ENCODE measurements at regions not wholly inside any gene's neighbourhood (a gene's known extent, or its start where the extent isn't known, plus 50 kb on each side); places are given as distances from the start of the nearest gene placed in this dataset.
"Not testable (repeated sequence)": the region's sequence is repeated elsewhere in the genome, so short reads cannot be mapped to it uniquely, and the experiment has no call there.

DNA sequence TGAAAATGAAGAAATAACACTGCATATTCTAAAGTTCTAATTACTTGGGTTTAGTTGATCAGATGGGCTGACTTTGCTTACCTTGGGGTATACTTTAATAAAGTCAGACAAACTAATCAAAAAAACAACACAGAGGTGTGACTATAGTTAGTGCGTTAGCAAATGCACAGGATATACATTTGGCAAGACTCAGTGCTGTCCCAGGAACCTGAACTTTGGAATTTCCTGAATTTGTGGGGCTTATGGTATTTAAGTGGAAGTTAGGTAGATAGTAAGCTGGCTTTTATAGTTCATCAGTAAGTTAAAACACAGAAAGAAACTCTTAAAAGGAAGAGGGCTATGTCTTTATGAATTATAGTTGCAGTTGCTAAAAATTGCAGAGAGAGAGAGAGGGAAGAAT is 302.6 kb upstream of the DDI1 start:
- no peak for DNase-seq (ENCODE audit: low read depth, low spot score)
- Mint-ChIP-seq H3K27me3 (ENCODE audit: low read depth) (no peaks in the 10 kb centered on the region), H3K9me3 (no peaks in the 10 kb centered on the region), H3K4me1 (peaks cover 19% of the 10 kb centered on the region), H3K36me3 (ENCODE audit: low read depth) (no peaks in the 10 kb centered on the region), H3K27ac (ENCODE audit: unreplicated experiment) (no peak overlapping the region), H3K4me3 (no peak overlapping the region)
- TF ChIP-seq, protein P1, sequence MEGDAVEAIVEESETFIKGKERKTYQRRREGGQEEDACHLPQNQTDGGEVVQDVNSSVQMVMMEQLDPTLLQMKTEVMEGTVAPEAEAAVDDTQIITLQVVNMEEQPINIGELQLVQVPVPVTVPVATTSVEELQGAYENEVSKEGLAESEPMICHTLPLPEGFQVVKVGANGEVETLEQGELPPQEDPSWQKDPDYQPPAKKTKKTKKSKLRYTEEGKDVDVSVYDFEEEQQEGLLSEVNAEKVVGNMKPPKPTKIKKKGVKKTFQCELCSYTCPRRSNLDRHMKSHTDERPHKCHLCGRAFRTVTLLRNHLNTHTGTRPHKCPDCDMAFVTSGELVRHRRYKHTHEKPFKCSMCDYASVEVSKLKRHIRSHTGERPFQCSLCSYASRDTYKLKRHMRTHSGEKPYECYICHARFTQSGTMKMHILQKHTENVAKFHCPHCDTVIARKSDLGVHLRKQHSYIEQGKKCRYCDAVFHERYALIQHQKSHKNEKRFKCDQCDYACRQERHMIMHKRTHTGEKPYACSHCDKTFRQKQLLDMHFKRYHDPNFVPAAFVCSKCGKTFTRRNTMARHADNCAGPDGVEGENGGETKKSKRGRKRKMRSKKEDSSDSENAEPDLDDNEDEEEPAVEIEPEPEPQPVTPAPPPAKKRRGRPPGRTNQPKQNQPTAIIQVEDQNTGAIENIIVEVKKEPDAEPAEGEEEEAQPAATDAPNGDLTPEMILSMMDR (conservative IDR thresholded peaks at IDR 0.05) = no peak

DNA sequence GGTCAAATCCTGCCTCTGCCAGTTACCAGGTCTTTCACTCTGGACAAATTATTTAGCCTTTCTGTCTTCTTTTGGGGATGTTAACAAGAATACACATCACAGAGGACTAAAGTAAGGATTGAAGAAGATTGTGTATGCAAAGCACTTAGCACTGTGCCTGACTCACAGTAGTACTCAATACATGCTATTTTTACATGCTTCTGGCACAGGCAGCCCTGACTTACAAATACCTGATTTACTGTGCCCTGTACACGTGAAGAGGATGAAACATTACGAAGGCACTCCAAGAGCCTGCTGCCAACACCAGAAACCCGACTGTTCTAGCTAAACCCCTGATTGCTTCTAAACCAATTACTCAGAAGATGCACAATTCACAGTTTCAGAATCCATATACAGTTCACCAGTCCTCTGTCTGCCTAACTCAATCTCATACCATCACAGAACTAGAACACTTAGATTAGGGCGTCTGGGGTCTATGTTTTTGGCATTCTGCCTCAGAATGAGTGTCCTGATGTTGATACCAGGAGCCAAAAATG is 300.9 kb upstream of the DDI1 start:
- no peak for DNase-seq (ENCODE audit: low read depth, low spot score)
- peaks cover 21% of the 10 kb centered on the region for H3K4me1 Mint-ChIP-seq
- H3K27ac Mint-ChIP-seq (ENCODE audit: unreplicated experiment) = no peak overlapping the region
- no peaks in the 10 kb centered on the region for H3K9me3 Mint-ChIP-seq
- TF ChIP-seq, protein P1 (conservative IDR thresholded peaks at IDR 0.05) = no peak
- peaks cover 5% of the 10 kb centered on the region for H3K36me3 Mint-ChIP-seq (ENCODE audit: low read depth)
- H3K27me3 Mint-ChIP-seq (ENCODE audit: low read depth) = no peaks in the 10 kb centered on the region
- no peak overlapping the region for H3K4me3 Mint-ChIP-seq

DNA sequence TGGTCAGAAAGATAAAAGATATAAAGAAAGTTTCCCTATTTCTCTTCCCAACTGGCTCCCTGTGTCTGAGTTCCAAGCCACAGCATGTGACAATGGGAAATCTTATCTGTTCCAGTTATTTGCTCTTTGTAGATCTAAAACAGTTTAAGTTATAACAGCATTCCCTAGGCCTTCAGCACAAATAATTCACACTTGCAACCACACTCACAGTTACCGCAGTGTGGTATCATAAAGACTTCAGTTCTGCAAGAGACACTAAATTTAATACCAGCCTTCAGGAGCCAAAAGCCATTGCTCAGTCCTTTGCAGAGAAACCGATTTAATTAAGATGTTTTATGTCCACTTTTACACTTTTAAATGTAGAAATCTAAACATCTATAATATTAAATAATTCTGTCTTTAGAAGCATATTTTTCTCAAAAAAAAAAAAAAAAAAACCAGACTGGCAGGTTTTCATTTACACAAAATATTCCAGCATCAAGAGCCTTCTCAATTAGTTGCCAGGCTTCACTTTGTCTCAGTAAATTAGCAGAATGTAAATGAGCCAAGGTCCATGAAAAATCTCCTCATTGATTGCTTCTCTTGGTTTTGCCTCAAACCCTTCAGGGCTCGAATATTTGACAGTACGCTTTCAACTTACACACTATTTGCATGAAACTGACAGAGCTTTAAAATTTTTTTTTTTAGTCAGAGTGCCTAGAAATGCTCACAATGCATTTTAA is 300.0 kb upstream of the DDI1 start:
- no peak overlapping the region for H3K4me3 Mint-ChIP-seq
- peaks cover 5% of the 10 kb centered on the region for H3K36me3 Mint-ChIP-seq (ENCODE audit: low read depth)
- H3K4me1 Mint-ChIP-seq = peaks cover 21% of the 10 kb centered on the region
- no peak overlapping the region for H3K27ac Mint-ChIP-seq (ENCODE audit: unreplicated experiment)
- no peak for DNase-seq (ENCODE audit: low read depth, low spot score)
- no peaks in the 10 kb centered on the region for H3K9me3 Mint-ChIP-seq
- TF ChIP-seq, protein P1 (conservative IDR thresholded peaks at IDR 0.05) = no peak
- no peaks in the 10 kb centered on the region for H3K27me3 Mint-ChIP-seq (ENCODE audit: low read depth)

DNA sequence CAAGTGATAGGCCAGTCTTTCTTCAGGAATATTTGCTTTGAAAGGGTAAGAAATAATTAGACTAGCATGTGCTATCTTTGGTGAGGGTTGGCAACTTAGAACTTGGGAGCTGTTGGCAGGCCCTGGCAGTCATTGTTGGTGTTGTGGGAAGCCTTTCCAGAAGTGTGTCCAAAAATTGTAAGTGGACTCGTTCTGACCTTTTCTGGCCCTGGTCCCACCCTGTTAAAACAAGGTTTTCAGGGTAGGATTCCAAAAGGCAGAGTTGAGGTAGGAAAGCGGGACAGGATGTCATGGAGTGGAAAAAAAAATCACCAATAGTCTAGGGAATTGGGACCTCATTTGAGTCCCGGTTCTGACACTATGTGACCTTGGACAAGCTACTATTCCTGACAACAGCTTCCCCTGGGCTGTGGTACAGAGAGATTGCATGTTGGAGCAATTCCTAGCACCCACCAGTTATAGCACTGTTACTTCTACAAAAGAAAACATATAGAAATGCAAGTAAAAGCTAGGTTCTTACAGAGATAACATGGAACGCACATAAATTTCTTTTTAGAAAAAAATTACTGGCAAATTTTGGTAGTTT is 299.3 kb upstream of the DDI1 start:
- no peak for DNase-seq (ENCODE audit: low read depth, low spot score)
- TF ChIP-seq, protein P1 (conservative IDR thresholded peaks at IDR 0.05) = no peak
- H3K36me3 Mint-ChIP-seq (ENCODE audit: low read depth) = peaks cover 5% of the 10 kb centered on the region
- no peak overlapping the region for H3K4me3 Mint-ChIP-seq
- H3K4me1 Mint-ChIP-seq = peaks cover 21% of the 10 kb centered on the region
- H3K9me3 Mint-ChIP-seq = no peaks in the 10 kb centered on the region
- H3K27ac Mint-ChIP-seq (ENCODE audit: unreplicated experiment) = no peak overlapping the region
- H3K27me3 Mint-ChIP-seq (ENCODE audit: low read depth) = no peaks in the 10 kb centered on the region

DNA sequence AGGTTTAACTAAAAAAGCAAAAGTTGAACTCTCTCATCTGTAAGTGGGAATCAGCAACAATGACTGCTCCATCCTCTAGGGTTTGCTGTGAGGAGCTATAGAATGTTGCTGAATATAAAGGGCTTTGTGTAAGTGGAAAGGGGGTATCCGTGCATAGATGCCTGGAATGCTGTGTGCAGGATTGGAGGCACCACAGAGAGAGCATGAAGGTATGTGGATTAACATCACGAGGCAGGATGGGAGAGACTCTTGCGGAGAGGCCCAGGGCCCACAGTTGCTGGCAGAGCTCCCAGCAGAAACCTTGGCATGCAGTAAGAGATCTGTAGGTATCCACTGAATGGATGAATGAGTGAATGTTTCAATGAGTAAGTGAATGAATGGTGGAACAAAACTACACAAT is 298.7 kb upstream of the DDI1 start:
- Mint-ChIP-seq H3K4me1 (peaks cover 21% of the 10 kb centered on the region), H3K9me3 (no peaks in the 10 kb centered on the region), H3K4me3 (peak overlapping the region; percentile 45), H3K36me3 (ENCODE audit: low read depth) (peaks cover 5% of the 10 kb centered on the region), H3K27me3 (ENCODE audit: low read depth) (no peaks in the 10 kb centered on the region), H3K27ac (ENCODE audit: unreplicated experiment) (no peak overlapping the region)
- TF ChIP-seq, protein P1 (conservative IDR thresholded peaks at IDR 0.05) = no peak
- DNase-seq (ENCODE audit: low read depth, low spot score) = no peak

DNA sequence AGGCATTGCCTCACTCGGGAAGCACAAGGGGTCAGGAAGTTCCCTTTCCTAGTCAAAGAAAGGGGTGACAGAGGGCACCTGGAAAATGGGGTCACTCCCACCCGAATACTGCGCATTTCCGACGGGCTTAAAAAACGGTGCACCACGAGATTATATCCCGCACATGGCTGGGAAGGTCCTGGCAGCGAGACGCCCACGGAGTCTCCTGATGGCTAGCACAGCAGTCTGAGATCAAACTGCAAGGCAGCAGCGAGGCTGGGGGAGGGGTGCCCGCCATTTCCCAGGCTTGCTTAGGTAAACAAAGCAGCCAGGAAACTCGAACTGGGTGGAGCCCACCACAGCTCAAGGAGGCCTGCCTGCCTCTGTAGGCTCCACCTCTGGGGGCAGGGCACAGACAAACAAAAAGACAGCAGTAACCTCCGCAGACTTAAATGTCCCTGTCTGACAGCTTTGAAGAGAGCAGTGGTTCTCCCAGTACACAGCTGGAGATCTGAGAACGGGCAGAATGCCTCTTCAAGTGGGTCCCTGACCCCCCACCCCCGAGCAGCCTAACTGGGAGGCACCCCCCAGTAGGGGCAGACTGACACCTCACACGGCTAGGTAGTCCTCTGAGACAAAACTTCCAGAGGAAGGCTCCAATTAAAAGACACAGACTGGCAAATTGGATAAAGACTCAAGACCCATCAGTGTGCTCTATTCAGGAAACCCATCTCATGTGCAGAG is 297.2 kb upstream of the DDI1 start:
- peak; percentile 12 for DNase-seq (ENCODE audit: low read depth, low spot score)
- not testable (repeated sequence) for H3K9me3 Mint-ChIP-seq; H3K27me3 Mint-ChIP-seq (ENCODE audit: low read depth); H3K36me3 Mint-ChIP-seq (ENCODE audit: low read depth)
- H3K27ac Mint-ChIP-seq (ENCODE audit: unreplicated experiment) = peak overlapping the region; percentile 96
- peaks cover 21% of the 10 kb centered on the region for H3K4me1 Mint-ChIP-seq
- H3K4me3 Mint-ChIP-seq = peak overlapping the region; percentile 83
